AG04450 (cell line): ENCODE measurements at regions not wholly inside any gene's neighbourhood (a gene's known extent, or its start where the extent isn't known, plus 50 kb on each side); places are given as distances from the start of the nearest gene placed in this dataset.

Experiments used
- CTCF ChIA-PET: fragments of 300-600, 350-600 bp; formaldehyde crosslinking; extraction: SDS; loops from one replicate; lab custom pipeline; 2022; ENCODE audit warnings: antibody characterized with exemption, inconsistent platforms; lab: Charles Lee
- POLR2A ChIA-PET: fragments of 350-600 bp; formaldehyde crosslinking; extraction: SDS; loops from one replicate; lab custom pipeline; 2021; ENCODE audit warnings: antibody characterized with exemption, inconsistent platforms; lab: Yijun Ruan, JAX
- DNase-seq: peaks from one replicate; pipeline ENCODE4 v3.0.0-alpha.2; 2011; ENCODE audit warnings: low read depth, low spot score
- H3K27ac ChIP-seq: one replicate; pipeline ENCODE4 v1.5.1; 2012; ENCODE audit warnings: low read depth, low read length, control low read depth
- H3K27me3 ChIP-seq: one replicate; pipeline ENCODE4 v1.6.0; 2012; ENCODE audit warnings: low read length; ENCODE audit not compliant: control insufficient read depth, insufficient read depth
- H3K4me3 ChIP-seq: 2 replicates; pipeline ENCODE4 v1.5.1; 2011; ENCODE audit warnings: mild to moderate bottlenecking, low read depth, low read length, control low read depth
- H3K9me3 ChIP-seq: 2 replicates; pipeline ENCODE4 v1.5.1; 2012; ENCODE audit warnings: low read length; ENCODE audit not compliant: control insufficient read depth, insufficient read depth
- TF ChIP-seq, protein P1 (sequence below): IDR thresholded peaks from 2 replicates; pipeline ENCODE4 v1.5.1; 2011; ENCODE audit warnings: low read depth, low read length, control low read depth, inconsistent platforms

DNA sequence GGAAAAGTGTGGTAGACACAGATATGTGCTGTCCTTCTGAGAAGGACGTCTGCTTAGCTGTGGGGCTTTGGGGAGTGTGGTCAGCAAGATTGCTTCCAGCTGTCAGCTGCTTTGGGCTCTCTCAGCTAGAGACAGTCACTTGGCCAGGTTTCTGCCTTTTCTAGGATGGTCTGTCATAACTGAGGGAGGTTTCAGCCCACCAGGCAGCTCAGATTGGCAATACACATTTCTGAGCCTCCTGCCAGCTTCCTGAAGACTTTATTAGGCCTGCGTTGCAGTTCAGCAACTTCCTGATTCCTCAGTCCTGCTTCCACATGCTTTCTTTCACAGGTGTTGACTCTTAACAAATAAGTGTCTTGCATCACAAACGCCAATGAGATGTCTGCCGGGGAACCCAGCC is 286.5 kb downstream of the SQOR start:
- H3K27me3 ChIP-seq, result no peaks in the 10 kb centered on the region
- ChIA-PET POLR2A (no interaction called here), CTCF (no interaction called here)
- H3K9me3 ChIP-seq, result peaks cover 4% of the 10 kb centered on the region
- TF ChIP-seq, protein P1, sequence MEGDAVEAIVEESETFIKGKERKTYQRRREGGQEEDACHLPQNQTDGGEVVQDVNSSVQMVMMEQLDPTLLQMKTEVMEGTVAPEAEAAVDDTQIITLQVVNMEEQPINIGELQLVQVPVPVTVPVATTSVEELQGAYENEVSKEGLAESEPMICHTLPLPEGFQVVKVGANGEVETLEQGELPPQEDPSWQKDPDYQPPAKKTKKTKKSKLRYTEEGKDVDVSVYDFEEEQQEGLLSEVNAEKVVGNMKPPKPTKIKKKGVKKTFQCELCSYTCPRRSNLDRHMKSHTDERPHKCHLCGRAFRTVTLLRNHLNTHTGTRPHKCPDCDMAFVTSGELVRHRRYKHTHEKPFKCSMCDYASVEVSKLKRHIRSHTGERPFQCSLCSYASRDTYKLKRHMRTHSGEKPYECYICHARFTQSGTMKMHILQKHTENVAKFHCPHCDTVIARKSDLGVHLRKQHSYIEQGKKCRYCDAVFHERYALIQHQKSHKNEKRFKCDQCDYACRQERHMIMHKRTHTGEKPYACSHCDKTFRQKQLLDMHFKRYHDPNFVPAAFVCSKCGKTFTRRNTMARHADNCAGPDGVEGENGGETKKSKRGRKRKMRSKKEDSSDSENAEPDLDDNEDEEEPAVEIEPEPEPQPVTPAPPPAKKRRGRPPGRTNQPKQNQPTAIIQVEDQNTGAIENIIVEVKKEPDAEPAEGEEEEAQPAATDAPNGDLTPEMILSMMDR, result no peak
- no peak overlapping the region for H3K4me3 ChIP-seq
- no peak for DNase-seq
- no peak overlapping the region for H3K27ac ChIP-seq

DNA sequence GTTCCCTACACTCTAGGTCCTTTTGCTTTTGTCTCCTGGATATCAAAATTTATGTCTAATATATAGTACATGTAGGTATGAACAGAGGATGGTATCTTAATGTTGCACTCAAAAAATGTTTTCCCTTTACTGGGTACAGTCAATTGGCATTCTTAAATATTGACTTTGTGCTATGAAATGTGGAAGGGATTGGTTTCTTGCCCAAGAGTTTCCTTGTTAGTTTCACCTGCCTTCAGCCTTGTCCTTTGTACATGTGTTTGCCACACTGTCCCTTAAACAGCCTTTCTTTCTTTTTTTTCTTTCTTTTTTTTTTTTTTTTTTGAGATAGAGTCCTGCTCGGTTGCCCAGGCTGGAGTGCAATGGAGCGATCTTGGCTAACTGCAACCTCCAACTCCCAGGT is 287.1 kb downstream of the SQOR start:
- TF ChIP-seq, protein P1, result no peak
- Histone ChIP-seq H3K27me3 (no peaks in the 10 kb centered on the region), H3K4me3 (no peak overlapping the region), H3K9me3 (peaks cover 7% of the 10 kb centered on the region), H3K27ac (no peak overlapping the region)
- ChIA-PET CTCF (no interaction called here), POLR2A (no interaction called here)
- no peak for DNase-seq

DNA sequence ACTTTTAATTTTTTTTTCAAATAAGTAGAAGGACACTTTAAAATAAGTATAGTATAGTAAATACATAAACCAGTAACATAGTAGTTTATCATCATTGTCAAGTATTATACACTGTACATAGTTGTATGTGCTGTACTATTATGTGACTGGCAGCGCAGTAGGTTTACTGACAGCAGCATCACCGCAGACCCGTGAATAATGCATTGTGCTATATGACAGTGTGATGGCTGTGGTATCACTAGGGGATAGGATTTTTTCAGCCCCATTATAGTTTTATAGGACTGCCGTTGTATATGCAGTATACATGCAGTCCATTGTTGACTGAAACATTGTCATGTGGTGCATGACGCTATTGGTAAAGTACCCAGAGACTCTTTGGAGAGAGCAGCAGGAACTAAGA is 306.5 kb downstream of the SQOR start:
- Histone ChIP-seq H3K9me3 (no peaks in the 10 kb centered on the region; the same call in 1 of the 2 replicates), H3K4me3 (no peak overlapping the region), H3K27ac (no peak overlapping the region), H3K27me3 (no peaks in the 10 kb centered on the region)
- ChIA-PET POLR2A (no interaction called here), CTCF (no interaction called here)
- TF ChIP-seq, protein P1, result no peak
- DNase-seq, result no peak

DNA sequence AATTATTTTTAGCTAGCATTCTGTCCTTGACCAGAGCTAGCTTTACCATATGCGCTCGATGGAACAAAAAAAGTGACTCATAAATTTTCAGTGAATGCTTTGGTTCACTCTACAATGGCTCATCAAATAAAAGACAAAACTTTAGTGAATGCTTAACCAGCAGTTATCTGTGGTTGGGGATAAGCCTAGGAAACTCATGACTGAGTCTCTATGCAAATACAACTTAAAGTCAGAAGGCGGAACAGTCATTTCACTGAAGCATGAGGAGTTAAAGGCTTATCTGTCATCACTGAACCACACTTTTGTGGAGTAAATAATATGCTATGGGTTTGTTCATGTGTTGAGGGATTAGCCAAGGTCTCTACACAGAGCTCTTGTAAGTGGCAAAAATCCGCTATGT is 308.4 kb downstream of the SQOR start:
- TF ChIP-seq, protein P1, result no peak
- no peak overlapping the region for H3K27ac ChIP-seq
- no peaks in the 10 kb centered on the region for H3K27me3 ChIP-seq
- H3K4me3 ChIP-seq, result no peak overlapping the region
- POLR2A ChIA-PET, result no interaction called here
- no peaks in the 10 kb centered on the region; the same call in 1 of the 2 replicates for H3K9me3 ChIP-seq
- CTCF ChIA-PET, result interaction anchor here (0.6 to 1.1 kb wide), 2 partner anchors 140 to 238 kb away, joined by 3 to 5 read pairs; no protein-coding TSS in a partner anchor
- DNase-seq, result no peak

DNA sequence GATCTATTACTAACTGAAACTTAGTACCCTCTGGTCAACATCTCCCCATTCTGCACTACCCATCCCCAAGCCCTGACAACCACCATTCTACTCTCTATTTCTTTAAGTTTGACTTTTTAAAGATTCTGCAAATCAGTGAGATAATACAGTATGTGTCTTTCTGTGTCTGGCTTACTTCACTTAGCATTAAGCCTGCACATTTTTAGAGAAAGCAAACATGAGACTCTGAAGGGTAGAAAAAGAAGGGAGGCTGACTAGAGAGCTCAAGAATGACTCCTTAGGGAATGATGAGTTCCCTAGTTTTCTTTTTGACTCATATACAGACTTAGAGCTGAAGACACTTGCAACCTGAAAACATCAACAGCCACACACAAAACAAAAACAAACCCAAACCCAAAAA is 311.3 kb downstream of the SQOR start:
- Histone ChIP-seq H3K4me3 (no peak overlapping the region), H3K27ac (no peak overlapping the region), H3K27me3 (no peaks in the 10 kb centered on the region), H3K9me3 (no peaks in the 10 kb centered on the region; the same call in none of the 2 replicates)
- POLR2A ChIA-PET, result no interaction called here
- no peak for DNase-seq
- CTCF ChIA-PET, result no interaction called here
- TF ChIP-seq, protein P1, result no peak
